DND-41 (cell line): ENCODE measurements at regions not wholly inside any gene's neighbourhood (a gene's known extent, or its start where the extent isn't known, plus 50 kb on each side); places are given as distances from the start of the nearest gene placed in this dataset.

Source experiments
- EZH2 ChIP-seq: IDR thresholded peaks from 3 replicates; pipeline ENCODE4 v1.6.1; 2012; ENCODE audit warnings: borderline replicate concordance, low read depth, mild to moderate bottlenecking, moderate library complexity, low read length, inconsistent platforms; ENCODE audit not compliant: severe bottlenecking
- TF ChIP-seq, protein P1 (sequence below): IDR thresholded peaks from 2 replicates; pipeline ENCODE4 v1.5.1; 2012; ENCODE audit warnings: borderline replicate concordance, low read length, moderate library complexity, mild to moderate bottlenecking; ENCODE audit not compliant: poor library complexity, severe bottlenecking; ENCODE audit errors: extremely low read depth

DNA sequence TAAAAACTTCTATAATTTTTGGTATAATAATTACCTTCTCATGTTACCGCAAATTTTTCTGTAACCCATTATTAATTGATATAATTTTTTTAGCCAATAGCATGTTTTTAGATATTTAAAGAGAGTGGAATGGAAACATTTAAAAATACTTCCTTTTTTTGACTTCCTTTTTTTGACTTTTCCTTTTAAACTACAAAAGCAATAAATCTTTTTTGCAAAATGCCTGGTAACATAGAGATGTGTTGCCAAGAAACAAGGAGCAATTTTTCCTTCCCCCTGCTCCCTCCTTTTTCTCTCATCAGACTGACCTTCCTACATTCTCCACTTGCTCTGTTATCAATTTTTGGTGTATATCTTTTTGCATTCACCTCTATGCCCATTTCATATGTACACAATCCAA is 666.2 kb downstream of the ADGRL2 start:
- TF ChIP-seq, protein P1, sequence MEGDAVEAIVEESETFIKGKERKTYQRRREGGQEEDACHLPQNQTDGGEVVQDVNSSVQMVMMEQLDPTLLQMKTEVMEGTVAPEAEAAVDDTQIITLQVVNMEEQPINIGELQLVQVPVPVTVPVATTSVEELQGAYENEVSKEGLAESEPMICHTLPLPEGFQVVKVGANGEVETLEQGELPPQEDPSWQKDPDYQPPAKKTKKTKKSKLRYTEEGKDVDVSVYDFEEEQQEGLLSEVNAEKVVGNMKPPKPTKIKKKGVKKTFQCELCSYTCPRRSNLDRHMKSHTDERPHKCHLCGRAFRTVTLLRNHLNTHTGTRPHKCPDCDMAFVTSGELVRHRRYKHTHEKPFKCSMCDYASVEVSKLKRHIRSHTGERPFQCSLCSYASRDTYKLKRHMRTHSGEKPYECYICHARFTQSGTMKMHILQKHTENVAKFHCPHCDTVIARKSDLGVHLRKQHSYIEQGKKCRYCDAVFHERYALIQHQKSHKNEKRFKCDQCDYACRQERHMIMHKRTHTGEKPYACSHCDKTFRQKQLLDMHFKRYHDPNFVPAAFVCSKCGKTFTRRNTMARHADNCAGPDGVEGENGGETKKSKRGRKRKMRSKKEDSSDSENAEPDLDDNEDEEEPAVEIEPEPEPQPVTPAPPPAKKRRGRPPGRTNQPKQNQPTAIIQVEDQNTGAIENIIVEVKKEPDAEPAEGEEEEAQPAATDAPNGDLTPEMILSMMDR, result no peak
- no peak for TF ChIP-seq EZH2
